ENCODE measurements at regions not wholly inside any gene's neighbourhood (a gene's known extent, or its start where the extent isn't known, plus 50 kb on each side); places are given as distances from the start of the nearest gene placed in this dataset.

DNA sequence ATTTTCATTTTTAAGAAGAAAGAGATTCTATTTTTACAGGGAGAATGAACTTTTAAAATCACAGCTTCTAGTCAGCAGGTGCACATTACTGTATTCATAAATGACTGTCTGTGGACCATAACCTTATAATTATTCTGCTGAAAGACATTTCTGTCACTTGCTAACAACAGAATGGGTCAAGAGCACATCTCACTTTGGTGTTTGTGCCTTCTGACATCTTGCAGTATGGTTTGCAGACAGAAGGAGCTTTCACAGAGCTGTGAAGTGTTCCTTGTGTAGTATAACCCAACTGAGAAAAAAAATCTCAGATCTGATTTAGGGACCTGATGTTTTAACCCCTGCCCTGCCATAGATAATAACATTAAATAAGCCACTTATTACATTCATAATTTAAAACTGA is 131.4 kb upstream of the CTSO start:
- TF ChIP-seq, protein P1, sequence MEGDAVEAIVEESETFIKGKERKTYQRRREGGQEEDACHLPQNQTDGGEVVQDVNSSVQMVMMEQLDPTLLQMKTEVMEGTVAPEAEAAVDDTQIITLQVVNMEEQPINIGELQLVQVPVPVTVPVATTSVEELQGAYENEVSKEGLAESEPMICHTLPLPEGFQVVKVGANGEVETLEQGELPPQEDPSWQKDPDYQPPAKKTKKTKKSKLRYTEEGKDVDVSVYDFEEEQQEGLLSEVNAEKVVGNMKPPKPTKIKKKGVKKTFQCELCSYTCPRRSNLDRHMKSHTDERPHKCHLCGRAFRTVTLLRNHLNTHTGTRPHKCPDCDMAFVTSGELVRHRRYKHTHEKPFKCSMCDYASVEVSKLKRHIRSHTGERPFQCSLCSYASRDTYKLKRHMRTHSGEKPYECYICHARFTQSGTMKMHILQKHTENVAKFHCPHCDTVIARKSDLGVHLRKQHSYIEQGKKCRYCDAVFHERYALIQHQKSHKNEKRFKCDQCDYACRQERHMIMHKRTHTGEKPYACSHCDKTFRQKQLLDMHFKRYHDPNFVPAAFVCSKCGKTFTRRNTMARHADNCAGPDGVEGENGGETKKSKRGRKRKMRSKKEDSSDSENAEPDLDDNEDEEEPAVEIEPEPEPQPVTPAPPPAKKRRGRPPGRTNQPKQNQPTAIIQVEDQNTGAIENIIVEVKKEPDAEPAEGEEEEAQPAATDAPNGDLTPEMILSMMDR (conservative IDR thresholded peaks at IDR 0.05; ENCODE audit: low read depth in 2 of 2) = no peak
- TF ChIP-seq EZH2 (IDR thresholded peaks at IDR 0.05; ENCODE audit: low read depth, unreplicated experiment) = no peak

All from GM23338 (cell line).